SK-N-SH treated with all-trans-retinoic acid at 6 μM for 48 hours (cell line): ENCODE measurements at regions not wholly inside any gene's neighbourhood (a gene's known extent, or its start where the extent isn't known, plus 50 kb on each side); places are given as distances from the start of the nearest gene placed in this dataset.
A peak's percentile ranks its signal among the peaks of the same experiment; 100 is the strongest.
"Not testable (repeated sequence)": the region's sequence is repeated elsewhere in the genome, so short reads cannot be mapped to it uniquely, and the experiment has no call there.

Source experiments
- ATAC-seq: fragments of 200-7000 bp; cut with Tn5 transposase; 3 replicates; pipeline ENCODE4 v1.9.1; 2020; ENCODE audit warnings: mild to moderate bottlenecking, moderate library complexity
- BACH2 ChIP-seq: fragments of 250-450 bp; sonication (Bioruptor Pico); IDR thresholded peaks from 2 replicates; pipeline ENCODE4 v1.9.0; 2021; ENCODE audit warnings: mild to moderate bottlenecking, borderline replicate concordance
- CREB5 ChIP-seq: fragments of 250-450 bp; sonication (Bioruptor Pico); IDR thresholded peaks from 2 replicates; pipeline ENCODE4 v1.5.1; 2020; ENCODE audit warnings: low read depth, mild to moderate bottlenecking, moderate library complexity
- CSDC2 ChIP-seq: fragments of 250-450 bp; sonication (Bioruptor Pico); IDR thresholded peaks from 2 replicates; pipeline ENCODE4 v1.5.0; 2020; ENCODE audit warnings: mild to moderate bottlenecking, moderate library complexity
- CSRNP3 ChIP-seq: fragments of 250-450 bp; sonication (Bioruptor Pico); IDR thresholded peaks from 2 replicates; pipeline ENCODE4 v1.5.1; 2021; ENCODE audit warnings: mild to moderate bottlenecking, moderate library complexity
- ESRRG ChIP-seq: fragments of 250-450 bp; sonication (Bioruptor Pico); IDR thresholded peaks from 2 replicates; pipeline ENCODE4 v1.6.1; 2021; ENCODE audit warnings: mild to moderate bottlenecking
- ISL1 ChIP-seq: fragments of 250-450 bp; sonication (Bioruptor Pico); IDR thresholded peaks from 2 replicates; pipeline ENCODE4 v2.1.2; 2022; ENCODE audit warnings: mild to moderate bottlenecking, moderate library complexity
- PATZ1 ChIP-seq: fragments of 250-450 bp; sonication (Bioruptor Pico); IDR thresholded peaks from 2 replicates; pipeline ENCODE4 v1.8.0; 2020; ENCODE audit warnings: mild to moderate bottlenecking, moderate library complexity, borderline replicate concordance
- POU6F1 ChIP-seq: fragments of 250-450 bp; sonication (Bioruptor Pico); IDR thresholded peaks from 2 replicates; pipeline ENCODE4 v1.8.0; 2021; ENCODE audit warnings: low read depth, mild to moderate bottlenecking, moderate library complexity, borderline replicate concordance
- PPARA ChIP-seq: fragments of 250-450 bp; sonication (Bioruptor Pico); IDR thresholded peaks from 2 replicates; pipeline ENCODE4 v1.5.0; 2020; ENCODE audit warnings: mild to moderate bottlenecking, borderline replicate concordance
- RARB ChIP-seq: fragments of 250-450 bp; sonication (Bioruptor Pico); IDR thresholded peaks from 2 replicates; pipeline ENCODE4 v1.8.0; 2021; ENCODE audit warnings: mild to moderate bottlenecking, moderate library complexity
- SNAI2 ChIP-seq: fragments of 250-450 bp; sonication (Bioruptor Pico); IDR thresholded peaks from 2 replicates; pipeline ENCODE4 v1.5.0; 2020; ENCODE audit warnings: mild to moderate bottlenecking, moderate library complexity
- TOX ChIP-seq: fragments of 250-450 bp; sonication (Bioruptor Pico); IDR thresholded peaks from 2 replicates; pipeline ENCODE4 v1.8.0; 2021; ENCODE audit warnings: mild to moderate bottlenecking, moderate library complexity, borderline replicate concordance
- TSHZ2 ChIP-seq: fragments of 250-450 bp; sonication (Bioruptor Pico); IDR thresholded peaks from 2 replicates; pipeline ENCODE4 v1.5.0; 2020; ENCODE audit warnings: mild to moderate bottlenecking, moderate library complexity
- ZC3H10 ChIP-seq: fragments of 250-450 bp; sonication (Bioruptor Pico); IDR thresholded peaks from 2 replicates; pipeline ENCODE4 v1.5.1; 2021; ENCODE audit warnings: mild to moderate bottlenecking, moderate library complexity
- ZFP3 ChIP-seq: fragments of 250-450 bp; sonication (Bioruptor Pico); IDR thresholded peaks from 2 replicates; pipeline ENCODE4 v1.5.0; 2020; ENCODE audit warnings: mild to moderate bottlenecking, moderate library complexity
- ZFP30 ChIP-seq: fragments of 450-650 bp; formaldehyde crosslinking; IDR thresholded peaks from 2 replicates; pipeline ENCODE4 v1.5.0; 2022; ENCODE audit warnings: mild to moderate bottlenecking, moderate library complexity
- ZNF565 ChIP-seq: fragments of 450-650 bp; formaldehyde crosslinking; conservative IDR thresholded peaks from 2 replicates; pipeline ENCODE4 v1.5.0; 2020; ENCODE audit warnings: low read depth, mild to moderate bottlenecking, moderate library complexity
- ZNF70 ChIP-seq: fragments of 450-650 bp; formaldehyde crosslinking; IDR thresholded peaks from 2 replicates; pipeline ENCODE4 v1.5.0; 2020; ENCODE audit warnings: mild to moderate bottlenecking, moderate library complexity
- ZNF8 ChIP-seq: fragments of 450-650 bp; formaldehyde crosslinking; IDR thresholded peaks from 2 replicates; pipeline ENCODE4 v1.5.0; 2020; ENCODE audit warnings: mild to moderate bottlenecking, moderate library complexity

GRCh38 chr6:3614918-3615317 is 136.6 kb downstream of the PXDC1 start (continued):
- no peak for TF ChIP-seq CSRNP3 (CRISPR knock-in tag)
- TF ChIP-seq RARB (CRISPR knock-in tag): no peak
- no peak for TF ChIP-seq PATZ1 (CRISPR knock-in tag)
- TF ChIP-seq ZFP3 (CRISPR knock-in tag): no peak

- ATAC-seq: not testable (repeated sequence)
Measured at GRCh38 chr6:3613565-3613964, 137.9 kb downstream of the PXDC1 start.

GRCh38 chr6:3612341-3613041 is 139.0 kb downstream of the PXDC1 start:
- TF ChIP-seq ZNF8 (CRISPR knock-in tag) (no peak), ISL1 (CRISPR knock-in tag) (peak; percentile 32; the same call in 1 of the 2 replicates)
- ATAC-seq: peak; percentile 68

GRCh38 chr6:3610921-3611320 is 140.6 kb downstream of the PXDC1 start:
- no peak for ATAC-seq
- TF ChIP-seq ZNF565 (CRISPR knock-in tag) (no peak), ISL1 (CRISPR knock-in tag) (no peak), ZNF70 (CRISPR knock-in tag) (no peak), ZFP30 (no peak), CSDC2 (CRISPR knock-in tag) (no peak), ZFP3 (CRISPR knock-in tag) (no peak), BACH2 (CRISPR knock-in tag) (no peak), ZC3H10 (CRISPR knock-in tag) (no peak), CREB5 (no peak), ESRRG (CRISPR knock-in tag) (no peak), POU6F1 (CRISPR knock-in tag) (no peak), TOX (no peak), PPARA (CRISPR knock-in tag) (no peak), PATZ1 (CRISPR knock-in tag) (no peak), SNAI2 (CRISPR knock-in tag) (no peak), TSHZ2 (CRISPR knock-in tag) (no peak)
